Stimulated activated CD8-positive, alpha-beta memory T cell treated with anti-CD3 and anti-CD28 coated beads, Interleukin-15, amount 100 ng/mL, for 1 hour (primary cell): ENCODE measurements at regions not wholly inside any gene's neighbourhood (a gene's known extent, or its start where the extent isn't known, plus 50 kb on each side); places are given as distances from the start of the nearest gene placed in this dataset.

ENCODE experiments used
- DNase-seq: peaks from one replicate; pipeline ENCODE4 v3.0.0-alpha.2; 2020; ENCODE audit warnings: low read depth

DNA sequence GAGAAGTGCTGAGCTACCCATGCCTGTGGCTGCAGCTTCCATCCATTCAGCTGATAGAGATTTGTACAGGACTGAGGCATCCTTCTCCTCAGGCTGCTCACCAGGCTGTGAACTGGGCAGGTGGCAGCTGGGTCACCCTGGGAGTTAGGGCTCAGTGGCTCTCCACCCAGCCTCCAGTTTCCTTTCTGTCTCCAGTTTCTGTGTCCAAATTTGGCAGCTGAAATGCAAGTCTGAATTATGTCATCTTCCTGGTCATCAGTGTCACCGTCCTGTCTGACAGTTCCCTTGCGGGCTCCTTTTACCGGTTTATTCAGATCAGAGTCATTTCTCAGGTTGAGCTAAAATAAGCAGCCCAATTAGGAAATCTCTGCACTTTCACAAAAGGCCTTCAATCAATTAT lies 93.3 kb downstream of the EDN1 start:
- DNase-seq: no peak

DNA sequence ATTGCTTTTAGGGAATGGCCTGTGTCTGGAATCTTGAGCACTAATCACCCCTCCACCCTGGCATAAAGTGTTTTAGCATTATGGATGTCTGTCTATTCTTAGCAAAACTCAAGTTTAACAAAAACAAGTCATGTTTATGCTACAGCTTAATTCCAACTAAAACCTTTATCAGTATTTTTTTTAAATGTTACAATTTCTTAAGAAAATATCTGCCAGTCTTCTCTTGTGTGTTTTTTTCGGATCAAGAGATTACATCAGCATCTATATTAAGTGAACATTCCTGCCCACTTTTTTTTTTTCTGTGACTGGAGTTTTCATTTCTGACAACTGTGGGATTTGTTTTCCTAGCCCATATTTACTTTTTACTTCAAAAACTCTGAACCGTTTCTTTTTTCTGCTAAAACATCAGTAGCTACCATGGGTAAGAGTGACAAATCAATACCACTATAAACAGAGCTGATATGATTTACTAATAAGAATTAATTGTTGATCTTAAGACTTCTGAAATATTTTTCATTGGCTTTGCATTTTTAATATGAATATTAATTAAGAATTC lies 94.3 kb downstream of the EDN1 start:
- DNase-seq: no peak

DNA sequence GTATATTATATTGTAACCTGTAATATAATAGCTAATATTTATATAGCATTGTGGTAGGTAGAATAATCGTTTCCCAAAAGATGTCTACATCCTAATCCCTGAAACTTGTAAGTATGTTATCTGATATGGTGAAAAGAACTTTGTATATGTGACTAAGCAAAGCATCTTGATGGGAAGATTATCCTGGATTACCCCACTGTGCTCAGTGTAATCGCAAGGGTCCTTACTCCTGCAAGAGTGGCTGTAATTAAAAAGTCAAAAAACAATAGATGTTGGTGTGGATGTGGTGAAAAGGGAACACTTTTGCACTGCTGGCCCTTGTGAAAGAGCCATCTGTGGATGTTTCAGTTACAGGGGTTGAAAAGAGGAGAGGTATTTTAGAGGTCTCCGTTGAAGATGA lies 95.2 kb downstream of the EDN1 start:
- DNase-seq: no peak

DNA sequence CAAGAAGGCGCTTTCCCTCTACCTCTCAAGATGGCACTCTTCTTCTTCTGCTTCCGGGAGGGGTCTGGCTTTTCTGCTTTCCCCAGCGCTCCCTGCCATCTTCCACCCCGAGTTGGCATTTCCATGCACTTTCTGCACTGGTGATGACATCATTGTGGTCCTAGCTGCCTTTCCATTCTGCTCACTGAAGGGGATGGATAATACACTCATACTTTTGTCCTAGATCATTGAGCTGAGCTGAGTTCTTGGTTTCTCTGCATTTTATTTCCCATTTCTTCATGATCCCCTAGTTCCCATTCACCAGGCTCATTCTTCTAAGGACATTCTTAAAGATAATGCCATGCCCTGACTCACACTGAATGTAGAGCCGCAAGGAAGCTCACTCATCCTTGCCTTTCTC lies 96.7 kb downstream of the EDN1 start:
- DNase-seq: no peak

DNA sequence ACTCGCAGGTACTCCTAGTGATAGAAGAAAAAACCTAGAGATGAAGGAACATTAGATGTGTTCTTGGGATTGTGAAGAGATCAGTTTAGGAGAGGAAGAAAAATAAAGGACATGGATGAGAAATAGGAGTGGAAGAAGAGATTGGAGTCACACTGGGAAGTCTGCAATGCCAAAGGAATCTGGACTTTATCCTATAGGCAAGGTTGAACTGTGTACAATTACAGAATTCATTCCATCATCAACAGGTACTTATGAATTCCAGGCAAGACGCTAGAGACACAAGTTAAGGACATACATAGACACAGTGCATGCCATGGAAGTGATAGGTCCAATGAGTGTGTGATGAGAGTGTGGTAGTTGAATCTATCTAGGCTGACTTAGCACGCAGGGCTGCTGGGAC lies 101.3 kb downstream of the EDN1 start:
- no peak for DNase-seq

DNA sequence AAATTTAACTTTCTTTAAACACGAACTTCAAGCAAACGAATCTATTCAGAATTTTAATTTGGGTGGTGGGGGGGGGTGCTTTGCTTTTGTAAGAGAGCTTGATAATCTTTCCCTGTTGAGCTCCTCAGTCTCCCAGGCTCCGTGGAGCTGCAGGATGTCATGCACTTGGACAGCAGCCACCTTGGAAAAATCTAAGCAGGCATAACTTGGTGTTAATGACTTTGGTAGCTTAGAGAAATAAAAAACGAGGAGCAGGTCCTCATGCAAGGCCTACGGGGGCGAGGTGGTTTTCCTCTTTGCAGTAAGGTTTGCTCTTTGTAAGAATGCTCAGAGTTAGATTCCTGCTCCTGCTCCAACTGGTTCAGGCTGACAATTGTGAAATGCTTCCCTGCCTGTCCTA lies 102.3 kb downstream of the EDN1 start:
- DNase-seq: no peak

DNA sequence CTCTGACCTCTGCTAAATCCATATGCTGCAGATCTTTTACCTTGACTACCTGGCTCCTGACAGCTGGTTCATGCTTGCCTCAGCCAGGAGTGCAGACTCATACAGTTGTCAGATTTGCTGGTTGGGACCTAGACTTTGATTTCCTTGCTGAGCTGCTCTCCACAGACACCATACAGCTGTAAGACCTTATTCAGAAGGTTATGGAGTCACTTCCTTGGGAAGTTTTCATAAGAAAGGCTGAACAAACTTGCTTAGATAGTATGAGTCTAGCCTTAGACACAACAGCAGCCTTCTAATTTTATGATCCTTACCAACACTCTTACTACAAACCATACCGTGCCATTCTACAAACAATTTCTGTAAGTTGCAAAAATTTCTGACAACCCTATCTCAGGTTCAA lies 102.9 kb downstream of the EDN1 start:
- no peak for DNase-seq

DNA sequence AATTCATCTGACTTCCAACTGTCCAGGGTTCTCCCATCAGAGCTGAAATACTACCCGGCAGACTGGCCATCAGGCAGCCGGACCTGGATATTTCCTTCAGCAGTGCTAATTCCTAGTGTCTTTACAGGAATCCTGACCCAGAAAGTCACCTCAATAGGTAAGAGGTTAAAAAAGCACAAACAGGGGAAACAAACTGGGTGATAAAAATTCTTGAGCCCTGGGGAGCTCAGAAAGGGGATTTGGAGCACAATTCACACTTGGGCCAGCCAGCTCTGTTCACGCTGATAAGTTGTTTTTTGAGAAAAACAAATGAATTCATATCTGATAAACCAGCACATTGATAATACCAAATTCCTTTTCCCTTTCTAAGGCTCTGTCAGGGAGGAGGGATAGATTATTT lies 104.0 kb downstream of the EDN1 start:
- no peak for DNase-seq

DNA sequence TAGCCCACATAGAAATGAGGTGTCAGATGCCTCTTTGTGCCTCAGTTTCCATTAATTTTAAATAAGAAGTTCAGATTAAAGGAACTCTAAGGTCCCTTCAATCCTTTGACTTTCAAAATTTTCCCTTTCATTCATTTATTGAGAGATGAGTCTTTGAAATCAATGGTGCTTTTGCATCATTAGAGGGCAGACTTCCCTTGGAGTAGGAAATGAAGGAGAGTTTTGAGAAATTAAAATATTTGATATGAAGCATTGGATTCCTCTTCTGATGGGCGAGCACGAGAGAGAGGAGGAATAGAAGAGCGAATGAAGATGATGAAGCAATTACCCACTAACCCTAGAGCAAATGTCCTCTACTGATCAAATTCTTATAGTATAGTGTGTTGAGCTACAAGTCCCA lies 105.7 kb downstream of the EDN1 start:
- no peak for DNase-seq

DNA sequence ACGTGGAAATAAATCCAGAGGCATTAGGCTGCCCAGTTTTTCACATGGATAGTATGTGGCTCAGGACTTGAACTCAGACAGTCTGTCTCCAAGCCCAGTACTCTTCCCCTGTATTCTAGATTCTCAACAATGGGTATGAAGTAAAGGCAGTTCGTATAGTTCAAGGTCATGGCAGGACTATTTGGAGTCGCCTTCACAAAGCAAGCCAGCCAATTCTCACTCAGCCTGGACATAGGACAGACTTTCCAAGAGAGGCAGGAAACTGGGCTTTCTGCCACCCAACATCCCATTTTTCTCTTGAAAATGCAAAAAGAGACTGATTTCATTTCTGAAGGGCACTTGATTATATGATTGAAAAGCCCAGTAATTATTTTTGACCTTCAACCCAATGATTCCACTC lies 111.0 kb downstream of the EDN1 start:
- no peak for DNase-seq

DNA sequence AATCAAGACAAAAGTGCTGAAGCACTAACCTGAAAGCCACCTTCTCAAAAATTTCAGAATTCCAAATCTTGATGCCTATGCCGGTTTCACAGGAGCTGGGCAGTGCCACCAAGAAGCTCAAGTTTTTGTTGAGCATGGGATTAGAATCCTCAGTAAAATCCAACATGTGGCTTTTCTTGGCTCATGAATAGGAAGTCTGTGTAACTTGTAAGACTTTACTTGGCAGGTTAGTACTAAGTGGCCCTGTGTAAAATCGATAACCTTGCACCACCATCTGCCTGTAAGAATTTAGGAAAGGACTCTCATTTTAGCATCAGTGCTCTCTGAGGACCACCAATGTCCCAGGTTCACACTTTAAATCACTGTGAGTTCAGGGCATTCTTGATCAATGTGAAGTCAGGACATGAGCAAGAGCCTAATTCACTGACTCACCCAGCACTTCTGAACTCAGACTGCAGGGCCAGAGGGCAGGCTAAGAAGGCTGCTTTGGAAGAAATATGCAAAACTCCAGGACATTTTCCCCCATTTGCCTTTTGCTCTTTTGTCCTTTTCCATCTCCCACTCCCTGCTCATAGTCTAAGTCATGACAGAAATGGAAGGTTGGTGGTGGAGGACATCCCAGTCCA lies 113.2 kb downstream of the EDN1 start:
- no peak for DNase-seq

DNA sequence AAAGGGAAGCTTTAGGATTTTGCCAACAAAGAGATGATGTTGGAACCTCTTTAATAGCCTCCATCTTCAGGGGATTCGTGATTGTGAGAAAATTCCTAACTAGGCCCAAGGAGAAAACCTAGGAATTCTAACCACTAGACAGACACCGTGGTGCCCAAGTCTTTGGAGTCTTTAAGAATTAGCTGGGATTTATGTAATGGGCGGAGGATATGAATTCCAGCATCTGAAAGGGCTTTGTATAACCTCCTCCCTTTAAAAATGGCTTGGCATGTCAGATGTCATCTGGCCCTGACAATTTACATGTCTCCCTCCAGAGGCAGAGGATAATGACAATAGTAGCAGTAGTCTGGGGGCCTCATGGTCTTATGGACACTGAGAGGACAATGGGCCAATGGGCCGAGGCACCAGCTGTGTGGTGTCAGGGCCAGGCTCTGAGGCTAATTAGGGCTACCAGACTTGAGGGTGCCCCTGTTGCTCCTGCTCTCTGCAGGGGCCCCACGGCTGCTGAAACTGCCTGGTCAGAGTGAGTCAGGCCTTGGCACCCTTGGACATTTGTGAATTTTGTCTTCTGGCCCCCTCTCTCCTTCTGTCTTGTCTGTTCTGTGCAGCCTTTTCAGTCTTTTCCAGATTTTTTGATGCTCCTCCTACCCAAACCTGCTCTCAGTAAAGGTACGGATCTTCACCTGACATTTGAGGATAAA lies 113.9 kb downstream of the EDN1 start:
- no peak for DNase-seq

DNA sequence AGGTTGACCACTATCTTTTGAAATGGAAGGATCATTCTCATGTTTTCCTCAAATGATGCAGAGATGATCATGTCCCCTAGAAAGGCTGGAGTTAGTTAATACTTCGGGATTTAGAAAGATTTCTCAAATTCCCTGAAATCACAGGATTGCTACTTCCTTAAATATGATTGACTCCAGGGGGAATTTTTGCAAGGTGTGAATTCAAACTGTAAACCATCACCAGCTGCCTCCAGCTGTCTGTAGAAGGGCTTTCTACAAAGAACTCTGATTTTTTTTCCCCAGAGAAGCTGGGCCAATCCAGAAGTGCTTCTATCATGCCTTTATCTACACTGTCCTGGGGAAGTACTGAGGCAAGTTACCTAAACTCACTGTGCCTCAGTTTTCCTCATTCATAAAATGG lies 114.5 kb downstream of the EDN1 start:
- no peak for DNase-seq

DNA sequence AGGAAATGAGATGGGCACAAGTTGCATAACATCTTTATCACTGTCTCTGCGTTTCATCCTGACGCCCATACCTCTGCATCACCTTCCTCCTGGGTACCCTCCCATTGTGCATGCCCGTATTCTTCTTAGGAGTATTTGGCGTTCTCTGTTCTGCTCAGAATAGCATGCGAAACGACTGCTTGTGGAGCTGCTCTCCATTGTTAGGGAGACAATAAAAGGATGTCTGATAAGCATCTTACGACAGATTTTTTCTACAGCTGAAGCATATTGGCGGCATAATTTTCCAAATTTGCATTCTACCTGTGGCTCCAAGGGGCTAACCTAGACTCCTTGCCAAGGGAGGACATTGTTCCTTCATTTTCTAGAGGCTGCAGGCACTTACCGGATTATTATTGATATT lies 118.6 kb downstream of the EDN1 start:
- DNase-seq: no peak

DNA sequence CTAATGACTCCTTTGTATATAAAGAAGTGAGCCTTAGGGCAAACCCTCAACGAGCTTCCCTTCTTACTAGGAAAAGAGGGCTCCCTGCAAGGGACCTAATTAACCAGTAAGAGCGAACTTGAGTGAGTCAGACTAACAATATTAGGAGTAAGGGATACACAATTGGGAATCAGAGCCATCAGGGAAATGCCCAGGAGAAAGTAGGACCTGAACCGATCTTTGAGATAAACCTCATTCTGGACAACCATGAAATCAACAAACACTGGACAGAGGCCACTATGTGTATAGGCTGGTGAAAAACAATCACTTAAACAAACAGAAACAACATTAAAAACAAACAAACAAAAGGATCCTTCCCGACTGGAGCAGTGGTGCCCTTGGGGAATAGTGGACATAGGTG lies 120.8 kb downstream of the EDN1 start:
- DNase-seq: no peak

DNA sequence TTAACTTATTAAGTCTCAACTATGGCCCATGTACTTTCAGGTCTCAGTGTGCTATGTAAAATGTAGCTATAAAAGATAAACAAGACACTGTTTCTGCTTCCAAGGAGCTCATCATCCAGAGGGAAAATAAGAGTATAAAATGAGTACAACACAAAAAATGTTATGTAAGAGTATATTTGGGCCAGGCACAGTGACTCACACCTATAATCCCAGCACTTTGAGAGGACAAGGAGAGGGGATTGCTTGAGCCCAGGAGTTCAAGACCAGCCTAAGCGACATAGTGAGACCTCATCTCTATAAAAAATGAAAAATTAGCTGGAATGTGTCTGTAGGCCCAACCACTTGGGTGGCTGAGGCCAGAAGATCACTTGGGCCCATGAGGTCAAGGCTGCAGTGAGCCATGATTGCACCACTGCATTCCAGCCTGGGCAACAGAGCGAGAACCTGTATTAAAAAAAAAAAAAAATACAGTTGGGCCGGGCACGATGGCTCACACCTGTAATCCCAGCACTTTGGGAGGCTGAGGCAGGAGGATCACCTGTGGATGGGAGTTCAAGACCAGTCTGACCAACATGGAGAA lies 124.0 kb downstream of the EDN1 start:
- no peak for DNase-seq

DNA sequence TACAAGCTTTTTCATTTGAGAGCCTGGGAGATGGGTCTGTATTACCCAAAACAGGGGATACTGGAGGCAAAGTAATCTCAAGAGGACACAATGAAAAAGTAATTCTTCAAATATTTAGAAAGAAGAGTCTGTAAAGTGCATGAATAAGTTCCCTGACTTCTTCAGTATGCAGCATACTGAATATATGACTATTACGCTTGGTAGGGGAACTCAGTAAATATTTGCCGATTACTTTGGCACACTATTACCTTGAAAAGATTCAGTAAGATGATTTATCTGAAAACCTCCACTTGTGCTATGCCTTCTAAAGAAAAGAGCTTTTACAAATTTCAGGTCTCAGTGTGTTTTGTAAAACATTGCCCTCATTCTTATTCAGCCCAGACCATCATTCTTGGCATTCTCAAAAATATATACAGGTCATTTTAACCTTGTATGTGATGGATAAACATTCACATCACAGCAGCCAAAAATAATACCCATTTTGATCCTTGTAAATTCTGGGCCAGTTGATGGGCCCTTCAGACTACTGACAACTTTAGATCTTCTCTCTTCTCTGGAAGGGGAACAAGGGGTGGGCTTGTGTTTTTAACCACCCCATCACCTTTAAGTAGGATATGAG lies 125.9 kb downstream of the EDN1 start:
- no peak for DNase-seq

DNA sequence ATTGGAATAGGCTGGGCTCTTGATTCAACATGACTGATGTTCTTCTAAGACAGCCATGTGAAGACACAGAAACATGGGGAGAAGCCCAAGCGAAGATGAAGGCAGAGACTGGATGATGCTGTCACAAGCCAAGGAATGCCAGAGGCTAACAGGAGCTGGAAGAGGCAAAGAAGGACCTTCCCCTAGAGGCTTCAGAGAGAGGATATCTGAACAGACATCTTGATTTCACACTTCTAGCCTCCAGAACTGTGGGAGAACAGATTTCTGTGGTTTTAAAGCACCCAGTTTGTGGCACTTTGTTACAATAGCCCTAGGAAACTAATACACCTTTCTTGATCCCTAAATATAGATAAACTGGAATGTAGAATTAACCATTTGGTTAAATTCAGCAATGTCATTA lies 127.0 kb downstream of the EDN1 start:
- no peak for DNase-seq

DNA sequence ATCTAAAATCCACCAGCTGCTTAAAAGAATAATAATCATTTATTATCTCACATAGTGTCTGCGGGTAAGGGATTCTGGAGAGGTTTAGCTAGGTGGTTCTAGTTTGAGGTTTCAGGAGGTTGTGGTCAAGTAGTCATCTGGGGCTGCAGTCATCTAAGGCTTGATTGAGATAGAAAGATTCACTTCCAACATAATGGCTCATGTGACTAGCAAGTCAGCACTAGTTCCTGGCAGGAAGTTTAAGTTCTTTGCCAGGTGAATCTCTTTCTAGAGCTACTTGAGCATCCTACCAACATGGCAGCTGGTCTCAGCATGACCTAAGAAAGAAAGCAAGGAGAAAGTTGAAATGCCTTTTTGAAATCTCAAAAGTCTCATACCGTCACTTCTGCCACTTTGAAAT lies 128.8 kb downstream of the EDN1 start:
- DNase-seq: no peak

DNA sequence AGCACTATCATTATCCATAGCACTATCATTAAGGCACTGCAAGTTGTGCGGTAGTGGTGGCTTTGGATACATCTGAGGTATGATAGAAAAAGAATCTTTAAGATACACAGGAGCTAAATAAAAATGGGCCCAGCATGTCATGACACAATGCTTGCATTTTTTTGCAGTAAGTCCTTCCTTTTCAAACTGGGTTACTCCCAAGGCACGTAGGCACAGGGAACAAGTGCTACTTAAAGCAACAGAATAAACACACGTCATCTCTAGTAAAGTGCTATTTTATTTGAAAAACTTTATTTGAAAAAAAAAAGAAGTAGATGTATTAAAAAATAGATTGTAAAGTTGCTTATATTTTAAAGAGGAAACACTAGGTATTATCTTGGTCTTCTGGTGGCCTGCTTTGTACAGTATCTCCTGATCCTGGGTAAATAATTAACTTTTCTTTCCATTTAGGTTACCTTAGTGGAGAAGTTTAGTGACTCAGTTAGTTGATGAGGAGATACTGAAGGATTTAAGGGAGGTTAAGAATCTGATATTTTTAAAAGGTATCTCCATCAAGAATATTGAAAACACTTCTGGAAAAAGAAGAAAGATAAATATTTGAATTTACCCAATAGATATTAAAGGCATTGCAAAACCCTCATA lies 129.6 kb downstream of the EDN1 start:
- no peak for DNase-seq

DNA sequence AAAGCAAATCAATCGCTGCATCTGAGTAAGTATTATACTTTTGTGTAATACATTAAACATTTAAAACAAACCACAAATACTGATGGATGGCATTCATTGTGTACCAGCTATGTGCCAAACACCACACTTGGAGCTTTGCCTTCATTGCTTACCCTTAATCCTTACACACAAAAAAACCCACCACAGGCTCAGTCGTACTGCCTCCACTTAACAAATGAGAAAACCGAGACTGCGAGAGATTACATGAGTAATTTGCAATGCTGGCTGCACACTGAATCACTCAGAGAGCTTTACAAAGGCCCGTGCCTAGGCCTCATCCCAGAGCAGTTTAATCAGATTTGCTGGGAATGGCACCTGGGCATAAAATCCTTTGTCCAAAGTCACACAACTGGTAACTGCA lies 130.5 kb downstream of the EDN1 start:
- no peak for DNase-seq

DNA sequence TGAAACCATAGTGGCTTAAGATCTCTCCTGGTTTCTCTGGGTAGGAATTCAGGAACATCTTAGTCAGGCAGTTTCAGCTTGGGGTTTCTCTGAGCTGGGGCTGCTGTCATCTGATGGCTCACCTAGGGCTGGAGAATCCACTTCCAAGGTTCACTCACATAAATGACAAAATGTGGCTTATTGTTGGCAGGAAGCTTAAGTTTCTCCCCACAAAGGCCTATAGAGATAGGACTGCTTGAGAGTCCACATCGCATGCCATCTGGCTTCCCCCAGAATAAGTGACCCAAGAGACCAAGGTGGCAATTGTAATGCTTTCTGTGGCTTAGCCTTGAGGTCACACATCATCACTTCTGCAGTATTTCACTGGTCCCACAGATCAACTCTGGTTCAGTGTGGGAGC lies 131.4 kb downstream of the EDN1 start:
- DNase-seq: no peak

DNA sequence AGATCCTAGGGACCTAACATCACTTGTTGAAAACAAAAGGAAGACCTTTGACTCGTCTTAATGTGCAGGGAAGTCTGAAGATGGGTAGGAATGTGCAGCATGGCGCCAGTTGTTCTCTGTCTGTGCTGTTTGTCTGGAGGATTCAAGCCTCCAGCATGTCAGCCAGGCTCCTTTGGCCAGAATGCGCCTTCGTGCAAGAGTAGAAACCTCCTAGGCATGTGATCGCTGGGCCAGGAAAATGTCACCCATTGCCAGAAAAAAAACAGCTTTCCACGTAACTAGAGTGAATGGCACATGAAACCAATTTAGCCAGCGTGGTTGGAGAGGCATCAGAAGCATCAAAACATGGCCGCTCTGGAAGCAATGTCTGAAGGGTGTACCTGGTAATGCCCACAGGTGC lies 132.7 kb downstream of the EDN1 start:
- no peak for DNase-seq
